Activated naive CD8-positive, alpha-beta T cell treated with anti-CD3 and anti-CD28 coated beads, Interleukin-2, amount 10 ng/mL, durations not matched to agents 7 days and 5 days (primary cell): ENCODE measurements at regions not wholly inside any gene's neighbourhood (a gene's known extent, or its start where the extent isn't known, plus 50 kb on each side); places are given as distances from the start of the nearest gene placed in this dataset.

Experiments
- ATAC-seq: fragments of 150-1000 bp; cut with Tn5 transposase; one replicate; pipeline ENCODE4 v1.10.0; 2021; ENCODE audit warnings: low read depth, moderate library complexity
- POLR2A ChIA-PET: fragments of 350-600 bp; sonication (Branson Sonifier 250); formaldehyde crosslinking; loops from one replicate; lab custom pipeline; 2021; ENCODE audit warnings: antibody characterized with exemption; lab: Charles Lee
- DNase-seq: peaks from one replicate; pipeline ENCODE4 v3.0.0; 2021
- H3K27ac Mint-ChIP-seq: one replicate; pipeline ENCODE4 v1.8.0; 2022; ENCODE audit warnings: mild to moderate bottlenecking, mixed read lengths
- H3K27me3 Mint-ChIP-seq: one replicate; pipeline ENCODE4 v1.8.0; 2022; ENCODE audit warnings: mild to moderate bottlenecking, moderate library complexity, mixed read lengths
- H3K36me3 Mint-ChIP-seq: one replicate; pipeline ENCODE4 v1.8.0; 2021; ENCODE audit warnings: mild to moderate bottlenecking, mixed read lengths
- H3K4me1 Mint-ChIP-seq: one replicate; pipeline ENCODE4 v1.8.0; 2021; ENCODE audit warnings: mixed read lengths
- H3K4me3 Mint-ChIP-seq: one replicate; pipeline ENCODE4 v1.8.0; 2022; ENCODE audit warnings: mild to moderate bottlenecking, moderate library complexity, mixed read lengths
- H3K9me3 Mint-ChIP-seq: one replicate; pipeline ENCODE4 v1.8.0; 2021; ENCODE audit warnings: mixed read lengths

DNA sequence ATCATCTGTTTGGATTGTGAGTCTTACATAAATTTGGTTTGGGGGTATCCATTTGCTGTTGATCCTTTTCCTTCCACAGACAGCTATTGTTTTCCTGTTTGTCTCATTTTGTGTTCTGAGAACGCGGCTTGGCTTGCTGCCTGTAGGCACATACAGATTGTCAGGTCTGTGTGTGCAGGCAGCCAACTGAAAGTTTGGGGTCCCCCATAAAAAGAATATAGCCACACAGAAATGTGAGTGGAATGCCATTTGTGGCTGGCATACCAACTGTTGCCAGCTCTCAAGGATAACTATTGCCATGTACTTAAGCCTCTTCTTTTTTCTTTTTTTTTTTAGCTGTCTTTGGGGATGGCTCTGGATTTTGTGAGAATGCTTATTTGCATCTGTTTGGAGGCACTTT lies 1308.0 kb downstream of the ROBO1 start:
- Mint-ChIP-seq H3K27me3 (no peaks in the 10 kb centered on the region), H3K4me1 (no peaks in the 10 kb centered on the region), H3K36me3 (no peaks in the 10 kb centered on the region), H3K9me3 (peaks cover 5% of the 10 kb centered on the region), H3K27ac (no peak overlapping the region), H3K4me3 (no peak overlapping the region)
- ATAC-seq (no peak), DNase-seq (no peak)
- POLR2A ChIA-PET, result no interaction called here

DNA sequence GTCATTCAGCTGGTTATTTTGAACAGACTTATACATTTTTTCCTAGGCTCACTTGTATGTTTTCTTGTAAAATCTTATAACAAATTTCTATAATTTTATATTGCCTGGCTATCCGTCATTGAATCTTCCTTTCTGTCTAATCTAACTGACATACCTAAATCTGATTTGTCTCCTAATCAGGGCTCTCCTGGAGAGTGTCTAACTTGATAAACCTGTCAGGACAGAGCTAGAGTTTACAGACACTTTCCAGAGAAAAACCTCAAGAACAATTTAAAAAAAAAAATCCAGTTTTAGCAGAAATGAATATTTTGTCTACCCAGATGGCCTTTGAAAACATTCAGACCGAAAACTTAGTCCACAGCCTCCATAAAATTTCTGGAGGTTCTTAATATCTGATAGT lies 1305.8 kb downstream of the ROBO1 start:
- H3K4me1 Mint-ChIP-seq, result no peaks in the 10 kb centered on the region
- DNase-seq, result no peak
- ATAC-seq, result no peak
- H3K27ac Mint-ChIP-seq, result no peak overlapping the region
- H3K27me3 Mint-ChIP-seq, result no peaks in the 10 kb centered on the region
- POLR2A ChIA-PET, result no interaction called here
- H3K36me3 Mint-ChIP-seq, result no peaks in the 10 kb centered on the region
- no peak overlapping the region for H3K4me3 Mint-ChIP-seq
- peaks cover 5% of the 10 kb centered on the region for H3K9me3 Mint-ChIP-seq

DNA sequence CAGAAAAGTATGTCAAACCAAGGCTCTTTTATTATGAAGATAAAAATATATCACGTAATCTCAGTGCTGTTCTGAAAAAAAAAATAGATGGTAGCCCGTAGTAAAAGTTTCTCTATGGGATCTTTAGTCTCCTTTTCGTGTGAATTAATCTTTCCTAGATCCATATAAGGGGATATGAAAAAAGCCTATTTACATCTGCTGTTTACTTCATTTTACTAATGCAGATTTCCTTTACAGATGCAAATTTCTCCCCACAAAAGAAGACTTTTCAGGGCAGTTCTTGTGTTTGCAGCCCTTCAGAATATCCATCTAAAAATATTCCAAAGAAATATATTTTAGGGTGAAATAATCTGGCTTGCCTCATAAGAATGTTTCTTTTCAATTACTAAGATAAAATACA lies 1291.7 kb downstream of the ROBO1 start:
- Mint-ChIP-seq H3K27me3 (no peaks in the 10 kb centered on the region), H3K9me3 (peaks cover 9% of the 10 kb centered on the region), H3K4me1 (no peaks in the 10 kb centered on the region), H3K4me3 (no peak overlapping the region), H3K27ac (no peak overlapping the region), H3K36me3 (no peaks in the 10 kb centered on the region)
- no peak for ATAC-seq
- no peak for DNase-seq
- POLR2A ChIA-PET, result no interaction called here

DNA sequence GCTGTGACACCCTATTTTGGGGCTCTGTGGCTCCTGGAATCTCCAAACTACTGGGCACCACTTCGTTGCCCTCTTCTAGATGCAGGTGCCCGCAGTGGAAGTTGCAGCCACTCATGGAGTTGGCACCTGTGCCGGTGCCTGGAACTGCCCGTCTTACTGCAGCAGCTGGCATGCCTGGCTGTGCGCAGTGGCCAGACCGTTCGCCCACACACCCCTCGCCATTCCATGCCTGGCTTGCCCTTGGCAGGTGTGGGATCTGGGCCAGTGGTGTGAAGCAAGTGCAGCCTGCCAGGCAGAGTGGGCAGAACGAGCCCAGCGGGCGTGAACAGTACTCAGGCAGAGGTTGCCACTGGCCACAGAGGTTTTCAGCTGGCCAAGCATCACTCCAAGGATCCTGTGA lies 1286.7 kb downstream of the ROBO1 start:
- Mint-ChIP-seq H3K4me1 (no peaks in the 10 kb centered on the region), H3K27me3 (no peaks in the 10 kb centered on the region), H3K9me3 (peaks cover 4% of the 10 kb centered on the region), H3K4me3 (no peak overlapping the region), H3K36me3 (no peaks in the 10 kb centered on the region), H3K27ac (no peak overlapping the region)
- ATAC-seq (no peak), DNase-seq (no peak)
- POLR2A ChIA-PET, result no interaction called here

GRCh38 chr3:78483090-78483489 lies 1284.7 kb downstream of the ROBO1 start:
- H3K4me1 Mint-ChIP-seq, result no peaks in the 10 kb centered on the region
- POLR2A ChIA-PET, result no interaction called here

GRCh38 chr3:78494851-78495250 lies 1272.9 kb downstream of the ROBO1 start:
- Mint-ChIP-seq H3K4me1 (no peaks in the 10 kb centered on the region), H3K4me3 (no peak overlapping the region), H3K9me3 (no peaks in the 10 kb centered on the region), H3K27ac (no peak overlapping the region), H3K36me3 (no peaks in the 10 kb centered on the region), H3K27me3 (no peaks in the 10 kb centered on the region)
- POLR2A ChIA-PET, result no interaction called here
- no peak for DNase-seq
- no peak for ATAC-seq

More at GRCh38 chr3:78483090-78483489, 1284.7 kb downstream of the ROBO1 start:
- ATAC-seq (no peak), DNase-seq (no peak)
- no peak overlapping the region for H3K27ac Mint-ChIP-seq
- H3K9me3 Mint-ChIP-seq, result peaks cover 6% of the 10 kb centered on the region
- no peaks in the 10 kb centered on the region for H3K36me3 Mint-ChIP-seq
- H3K4me3 Mint-ChIP-seq, result no peak overlapping the region
- H3K27me3 Mint-ChIP-seq, result no peaks in the 10 kb centered on the region

GRCh38 chr3:78495301-78495700 lies 1272.5 kb downstream of the ROBO1 start:
- no peak overlapping the region for H3K4me3 Mint-ChIP-seq
- no peaks in the 10 kb centered on the region for H3K4me1 Mint-ChIP-seq
- H3K27ac Mint-ChIP-seq, result no peak overlapping the region
- H3K27me3 Mint-ChIP-seq, result no peaks in the 10 kb centered on the region
- POLR2A ChIA-PET, result no interaction called here
- H3K9me3 Mint-ChIP-seq, result no peaks in the 10 kb centered on the region
- H3K36me3 Mint-ChIP-seq, result no peaks in the 10 kb centered on the region
- no peak for ATAC-seq
- DNase-seq, result no peak

DNA sequence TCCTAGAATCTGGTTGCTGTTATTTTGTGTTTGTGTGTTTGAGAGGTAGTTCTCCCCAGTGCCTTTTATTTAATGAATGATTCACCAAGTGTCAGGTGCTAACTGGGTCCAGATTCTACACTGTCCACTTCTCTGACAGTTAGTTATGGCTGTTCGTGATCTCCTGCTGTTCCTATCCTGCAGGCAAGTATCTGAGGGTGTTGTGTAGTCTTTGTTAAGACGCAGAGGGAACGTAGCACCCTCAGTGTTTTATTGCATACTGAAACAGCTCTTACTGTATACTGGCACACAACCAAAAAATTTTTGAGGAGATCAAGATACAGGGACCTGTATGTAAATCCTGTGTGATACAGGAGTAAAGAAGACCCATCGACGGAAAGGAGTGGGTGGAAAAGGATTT lies 1271.3 kb downstream of the ROBO1 start:
- H3K4me1 Mint-ChIP-seq, result no peaks in the 10 kb centered on the region
- H3K4me3 Mint-ChIP-seq, result no peak overlapping the region
- no peak for ATAC-seq
- POLR2A ChIA-PET, result no interaction called here
- no peak overlapping the region for H3K27ac Mint-ChIP-seq
- H3K9me3 Mint-ChIP-seq, result no peaks in the 10 kb centered on the region
- no peak for DNase-seq
- H3K36me3 Mint-ChIP-seq, result no peaks in the 10 kb centered on the region
- no peaks in the 10 kb centered on the region for H3K27me3 Mint-ChIP-seq

DNA sequence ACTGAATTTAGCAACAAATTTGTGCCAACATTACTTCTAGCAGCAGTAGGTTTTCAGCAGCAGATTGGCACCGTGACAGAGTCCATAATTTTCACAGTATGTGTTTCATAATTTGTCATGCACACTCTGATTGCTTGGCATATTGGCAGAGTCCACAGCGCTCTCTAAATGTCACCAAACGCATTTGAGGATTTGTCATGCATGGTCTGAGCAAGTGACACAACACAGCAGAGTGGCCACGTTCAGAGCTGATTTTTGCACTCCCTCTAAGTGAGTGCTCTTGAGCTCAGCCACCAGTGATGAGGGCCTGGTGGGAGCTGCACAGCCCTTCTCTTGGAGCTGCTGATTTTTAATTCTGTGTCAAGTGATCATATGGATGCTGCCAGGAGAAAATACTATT lies 1270.8 kb downstream of the ROBO1 start:
- Mint-ChIP-seq H3K27ac (no peak overlapping the region), H3K27me3 (no peaks in the 10 kb centered on the region), H3K4me3 (no peak overlapping the region), H3K4me1 (no peaks in the 10 kb centered on the region), H3K36me3 (no peaks in the 10 kb centered on the region), H3K9me3 (no peaks in the 10 kb centered on the region)
- ATAC-seq (no peak), DNase-seq (no peak)
- POLR2A ChIA-PET, result no interaction called here

DNA sequence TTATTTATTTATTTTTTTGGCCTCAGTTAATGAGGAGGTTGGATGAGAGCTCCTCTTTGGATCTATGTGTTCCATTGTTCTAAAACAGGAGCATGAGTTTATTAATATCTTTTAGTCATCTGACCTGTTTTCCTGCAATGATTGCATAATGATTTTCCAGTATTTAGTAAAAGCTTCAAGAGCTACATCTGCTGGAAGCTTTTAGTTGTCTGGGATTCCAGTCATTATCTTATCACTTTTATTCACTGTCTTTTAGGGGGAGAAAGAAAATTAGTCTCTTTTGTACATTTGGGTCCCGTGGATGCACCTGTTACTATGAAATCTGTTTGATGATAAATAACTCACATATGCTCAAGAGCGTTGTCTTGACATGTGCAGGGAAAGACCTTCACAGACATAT lies 1270.0 kb downstream of the ROBO1 start:
- no peak overlapping the region for H3K27ac Mint-ChIP-seq
- H3K36me3 Mint-ChIP-seq, result no peaks in the 10 kb centered on the region
- H3K4me3 Mint-ChIP-seq, result no peak overlapping the region
- H3K9me3 Mint-ChIP-seq, result no peaks in the 10 kb centered on the region
- POLR2A ChIA-PET, result no interaction called here
- H3K27me3 Mint-ChIP-seq, result no peaks in the 10 kb centered on the region
- no peaks in the 10 kb centered on the region for H3K4me1 Mint-ChIP-seq
- DNase-seq (no peak), ATAC-seq (no peak)

- no peak overlapping the region for H3K4me3 Mint-ChIP-seq
- H3K27ac Mint-ChIP-seq, result no peak overlapping the region
- DNase-seq, result no peak
- POLR2A ChIA-PET, result no interaction called here
- ATAC-seq, result no peak
- H3K36me3 Mint-ChIP-seq, result no peaks in the 10 kb centered on the region
- H3K4me1 Mint-ChIP-seq, result no peaks in the 10 kb centered on the region
- H3K27me3 Mint-ChIP-seq, result no peaks in the 10 kb centered on the region
- H3K9me3 Mint-ChIP-seq, result peaks cover 2% of the 10 kb centered on the region
These were observed 1261.7 kb downstream of the ROBO1 start for GRCh38 chr3:78506061-78506460.

DNA sequence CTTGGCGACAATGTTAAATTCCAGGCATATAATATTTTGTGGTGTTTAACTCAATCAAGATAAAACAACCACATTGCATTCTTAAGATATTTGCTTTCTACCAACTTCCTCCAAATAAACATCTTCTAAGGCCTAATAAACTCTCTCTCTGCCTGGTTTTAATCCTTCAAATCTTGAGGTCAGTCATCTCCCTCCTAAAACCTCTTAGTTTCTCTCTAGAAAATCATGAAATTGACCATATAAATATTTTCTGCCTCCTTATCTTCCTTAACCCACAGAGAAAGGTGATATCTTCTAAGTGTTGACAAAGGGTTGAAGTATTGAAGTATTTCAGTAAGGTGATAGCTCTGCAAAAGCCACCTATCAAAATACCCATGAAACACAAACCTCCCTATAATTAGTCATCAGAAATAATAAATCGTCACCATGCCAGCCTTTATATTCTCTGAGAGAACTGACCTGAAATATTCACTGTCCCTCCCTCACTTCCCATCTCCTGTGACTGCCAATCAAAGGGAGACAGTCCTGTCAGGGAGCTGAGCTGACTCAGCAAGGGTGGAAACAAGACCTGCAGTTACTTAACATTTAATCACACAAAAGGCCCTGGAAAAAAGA lies 1261.1 kb downstream of the ROBO1 start:
- POLR2A ChIA-PET, result no interaction called here
- Mint-ChIP-seq H3K27ac (no peak overlapping the region), H3K27me3 (no peaks in the 10 kb centered on the region), H3K36me3 (no peaks in the 10 kb centered on the region), H3K4me3 (no peak overlapping the region), H3K4me1 (no peaks in the 10 kb centered on the region), H3K9me3 (peaks cover 2% of the 10 kb centered on the region)
- ATAC-seq, result no peak
- DNase-seq, result no peak

- Mint-ChIP-seq H3K27ac (no peak overlapping the region), H3K36me3 (no peaks in the 10 kb centered on the region), H3K4me3 (no peak overlapping the region), H3K9me3 (peaks cover 2% of the 10 kb centered on the region), H3K27me3 (no peaks in the 10 kb centered on the region), H3K4me1 (no peaks in the 10 kb centered on the region)
- DNase-seq, result no peak
- POLR2A ChIA-PET, result no interaction called here
- no peak for ATAC-seq
These were observed 1260.4 kb downstream of the ROBO1 start for GRCh38 chr3:78507196-78507984.

DNA sequence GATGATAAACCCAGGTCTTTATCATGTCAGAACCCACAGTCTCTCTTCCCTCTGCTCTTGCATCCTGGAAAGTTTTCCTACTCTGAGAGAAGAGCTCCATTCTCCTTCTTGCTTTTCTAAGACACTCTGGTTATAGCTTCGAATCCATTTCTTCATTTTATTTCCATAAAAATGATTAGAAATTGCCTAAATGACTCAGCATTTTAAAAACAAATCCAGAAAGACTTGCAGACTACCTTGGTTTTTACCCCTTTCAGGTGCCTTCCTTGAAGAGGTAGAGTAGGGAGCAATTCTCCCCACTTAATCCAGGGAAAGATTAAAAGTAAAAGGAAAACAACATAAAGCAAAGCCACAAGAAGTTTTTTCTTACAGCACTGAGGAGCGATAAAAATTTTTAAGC lies 1256.0 kb downstream of the ROBO1 start:
- H3K4me3 Mint-ChIP-seq, result no peak overlapping the region
- no peak for DNase-seq
- H3K4me1 Mint-ChIP-seq, result no peaks in the 10 kb centered on the region
- H3K36me3 Mint-ChIP-seq, result no peaks in the 10 kb centered on the region
- H3K9me3 Mint-ChIP-seq, result peaks cover 5% of the 10 kb centered on the region
- POLR2A ChIA-PET, result no interaction called here
- H3K27ac Mint-ChIP-seq, result no peak overlapping the region
- no peak for ATAC-seq
- H3K27me3 Mint-ChIP-seq, result no peaks in the 10 kb centered on the region
